ENCODE measurements at regions not wholly inside any gene's neighbourhood (a gene's known extent, or its start where the extent isn't known, plus 50 kb on each side); places are given as distances from the start of the nearest gene placed in this dataset.

DNA sequence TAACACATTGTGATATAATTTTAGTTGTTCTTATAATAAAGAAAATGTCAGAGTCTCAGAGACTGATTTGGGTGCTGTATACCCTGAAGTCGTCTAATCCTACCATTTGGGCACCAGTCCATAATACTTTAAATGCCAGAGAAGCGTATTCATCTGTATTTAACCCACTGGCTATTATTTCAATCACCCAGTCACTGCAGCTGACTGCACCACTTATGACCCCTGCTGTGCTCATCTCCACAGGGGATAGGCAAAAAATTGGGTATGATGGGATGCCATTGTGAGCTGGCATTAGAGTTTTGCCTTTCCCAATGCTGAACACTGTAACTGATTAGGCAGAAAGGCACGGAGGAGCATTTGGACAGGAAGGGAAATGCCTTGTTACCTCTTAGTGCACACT lies 599.7 kb downstream of the CAAP1 start:
- TF ChIP-seq, protein P1, sequence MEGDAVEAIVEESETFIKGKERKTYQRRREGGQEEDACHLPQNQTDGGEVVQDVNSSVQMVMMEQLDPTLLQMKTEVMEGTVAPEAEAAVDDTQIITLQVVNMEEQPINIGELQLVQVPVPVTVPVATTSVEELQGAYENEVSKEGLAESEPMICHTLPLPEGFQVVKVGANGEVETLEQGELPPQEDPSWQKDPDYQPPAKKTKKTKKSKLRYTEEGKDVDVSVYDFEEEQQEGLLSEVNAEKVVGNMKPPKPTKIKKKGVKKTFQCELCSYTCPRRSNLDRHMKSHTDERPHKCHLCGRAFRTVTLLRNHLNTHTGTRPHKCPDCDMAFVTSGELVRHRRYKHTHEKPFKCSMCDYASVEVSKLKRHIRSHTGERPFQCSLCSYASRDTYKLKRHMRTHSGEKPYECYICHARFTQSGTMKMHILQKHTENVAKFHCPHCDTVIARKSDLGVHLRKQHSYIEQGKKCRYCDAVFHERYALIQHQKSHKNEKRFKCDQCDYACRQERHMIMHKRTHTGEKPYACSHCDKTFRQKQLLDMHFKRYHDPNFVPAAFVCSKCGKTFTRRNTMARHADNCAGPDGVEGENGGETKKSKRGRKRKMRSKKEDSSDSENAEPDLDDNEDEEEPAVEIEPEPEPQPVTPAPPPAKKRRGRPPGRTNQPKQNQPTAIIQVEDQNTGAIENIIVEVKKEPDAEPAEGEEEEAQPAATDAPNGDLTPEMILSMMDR (IDR thresholded peaks at IDR 0.05; ENCODE audit: unreplicated experiment), result no peak
- no peak for DNase-seq (ENCODE audit: low spot score, unreplicated experiment)
- Mint-ChIP-seq H3K9me3 (ENCODE audit: low read depth) (peaks cover 11% of the 10 kb centered on the region), H3K4me3 (ENCODE audit: low read depth) (no peak overlapping the region), H3K4me1 (ENCODE audit: low read depth) (no peaks in the 10 kb centered on the region), H3K27me3 (no peaks in the 10 kb centered on the region), H3K36me3 (ENCODE audit: insufficient read depth) (no peaks in the 10 kb centered on the region), H3K27ac (no peak overlapping the region)

GRCh38 chr9:26271495-26272122 lies 593.4 kb upstream of the TUSC1 start:
- no peak overlapping the region for H3K4me3 Mint-ChIP-seq (ENCODE audit: low read depth)
- no peaks in the 10 kb centered on the region for H3K9me3 Mint-ChIP-seq (ENCODE audit: low read depth)
- H3K27ac Mint-ChIP-seq, result no peak overlapping the region
- DNase-seq (ENCODE audit: low spot score, unreplicated experiment), result no peak
- no peaks in the 10 kb centered on the region for H3K27me3 Mint-ChIP-seq
- TF ChIP-seq, protein P1 (IDR thresholded peaks at IDR 0.05; ENCODE audit: unreplicated experiment), result no peak
- no peaks in the 10 kb centered on the region for H3K36me3 Mint-ChIP-seq (ENCODE audit: insufficient read depth)
- peaks cover 9% of the 10 kb centered on the region for H3K4me1 Mint-ChIP-seq (ENCODE audit: low read depth)

DNA sequence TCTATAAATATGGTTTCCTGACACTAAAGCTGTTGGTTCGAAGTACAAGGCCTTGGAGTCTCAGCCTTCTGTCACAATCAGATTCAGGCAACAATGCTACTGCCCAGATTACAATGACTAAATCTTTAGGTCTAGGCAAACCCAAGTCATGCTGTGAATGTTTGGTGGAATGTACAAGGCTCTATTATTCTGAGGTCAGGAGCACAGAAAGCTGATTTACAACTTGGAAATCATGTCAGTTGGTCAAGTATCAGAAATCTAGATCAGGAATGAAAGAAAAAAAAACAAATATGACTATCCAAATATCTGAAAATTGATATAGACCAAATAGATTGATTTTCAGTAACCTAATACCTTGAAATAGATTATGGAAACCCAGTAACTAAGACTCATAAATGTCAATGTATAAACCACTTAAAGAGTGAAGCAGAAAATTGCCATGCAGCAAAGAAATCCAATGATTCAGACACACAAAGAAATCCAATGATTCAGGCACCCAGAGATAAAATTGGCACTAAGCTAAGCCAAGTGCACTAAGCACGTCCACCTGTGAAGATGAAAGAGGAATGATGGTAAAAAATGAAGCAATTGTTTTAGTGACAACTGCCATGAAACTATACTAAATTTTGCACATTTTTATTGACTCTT lies 588.0 kb upstream of the TUSC1 start:
- peaks cover 6% of the 10 kb centered on the region for H3K9me3 Mint-ChIP-seq (ENCODE audit: low read depth)
- H3K36me3 Mint-ChIP-seq (ENCODE audit: insufficient read depth), result no peaks in the 10 kb centered on the region
- DNase-seq (ENCODE audit: low spot score, unreplicated experiment), result no peak
- no peaks in the 10 kb centered on the region for H3K27me3 Mint-ChIP-seq
- peaks cover 6% of the 10 kb centered on the region for H3K4me1 Mint-ChIP-seq (ENCODE audit: low read depth)
- no peak overlapping the region for H3K27ac Mint-ChIP-seq
- no peak overlapping the region for H3K4me3 Mint-ChIP-seq (ENCODE audit: low read depth)
- TF ChIP-seq, protein P1 (IDR thresholded peaks at IDR 0.05; ENCODE audit: unreplicated experiment), result no peak

DNA sequence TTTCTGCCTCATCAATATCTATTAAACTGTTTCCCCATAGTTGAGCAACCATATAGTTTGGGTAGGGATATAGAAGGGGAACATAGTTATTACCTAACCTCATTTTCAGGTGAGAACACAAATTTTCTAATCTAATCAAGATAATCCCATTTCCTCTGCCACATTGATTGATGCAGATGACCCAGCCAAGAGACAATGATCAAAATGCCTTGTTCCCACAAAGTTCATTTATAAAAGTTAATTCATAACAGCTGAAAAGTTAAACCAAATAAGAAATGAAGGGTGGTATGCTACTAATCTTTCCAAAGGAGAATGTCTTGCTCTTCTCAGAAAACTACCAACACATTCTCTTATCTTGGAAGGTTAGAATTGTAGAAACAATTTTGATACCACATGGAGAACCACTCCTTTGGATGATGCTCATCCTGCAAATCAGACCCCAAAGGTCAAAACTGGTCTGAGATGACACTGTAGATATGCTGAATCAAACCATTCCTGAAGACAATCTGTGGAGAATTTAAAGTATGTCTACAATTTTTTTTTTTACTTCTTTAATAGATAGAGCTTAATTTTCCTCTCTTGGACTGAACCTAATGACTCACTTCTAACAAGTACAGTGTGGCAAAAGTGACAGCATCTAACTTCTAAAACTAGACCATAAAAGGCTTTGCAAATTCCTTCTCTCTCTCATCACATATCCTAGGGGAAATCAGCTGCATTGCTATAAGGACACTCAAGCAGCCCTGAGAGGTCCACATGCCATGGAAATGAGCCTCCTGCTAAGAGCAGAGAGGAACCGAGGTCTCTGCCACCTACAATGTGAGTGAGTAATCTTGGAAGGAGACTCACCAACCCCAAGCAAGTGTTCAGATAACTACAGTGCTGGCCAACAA lies 586.7 kb upstream of the TUSC1 start:
- no peak for DNase-seq (ENCODE audit: low spot score, unreplicated experiment)
- TF ChIP-seq, protein P1 (IDR thresholded peaks at IDR 0.05; ENCODE audit: unreplicated experiment), result no peak
- Mint-ChIP-seq H3K27me3 (no peaks in the 10 kb centered on the region), H3K36me3 (ENCODE audit: insufficient read depth) (no peaks in the 10 kb centered on the region), H3K4me1 (ENCODE audit: low read depth) (peaks cover 6% of the 10 kb centered on the region), H3K9me3 (ENCODE audit: low read depth) (peaks cover 6% of the 10 kb centered on the region), H3K4me3 (ENCODE audit: low read depth) (no peak overlapping the region), H3K27ac (no peak overlapping the region)

GRCh38 chr9:26263478-26263877 lies 585.2 kb upstream of the TUSC1 start:
- Mint-ChIP-seq H3K36me3 (ENCODE audit: insufficient read depth) (no peaks in the 10 kb centered on the region), H3K27me3 (no peaks in the 10 kb centered on the region)

More at GRCh38 chr9:26263478-26263877, 585.2 kb upstream of the TUSC1 start:
- TF ChIP-seq, protein P1 (IDR thresholded peaks at IDR 0.05; ENCODE audit: unreplicated experiment), result no peak
- no peak overlapping the region for H3K27ac Mint-ChIP-seq
- H3K4me3 Mint-ChIP-seq (ENCODE audit: low read depth), result no peak overlapping the region
- no peak for DNase-seq (ENCODE audit: low spot score, unreplicated experiment)
- H3K9me3 Mint-ChIP-seq (ENCODE audit: low read depth), result peaks cover 6% of the 10 kb centered on the region
- H3K4me1 Mint-ChIP-seq (ENCODE audit: low read depth), result peaks cover 6% of the 10 kb centered on the region
